Epithelial cell of prostate (primary cell): ENCODE measurements at regions not wholly inside any gene's neighbourhood (a gene's known extent, or its start where the extent isn't known, plus 50 kb on each side); places are given as distances from the start of the nearest gene placed in this dataset.

ENCODE experiments used
- DNase-seq: peaks from one replicate; pipeline ENCODE4 v3.0.0-alpha.2; 2011; ENCODE audit warnings: low read depth, low spot score
- H3K27ac ChIP-seq: fragments of 450-650 bp; 2 replicates; pipeline ENCODE4 v1.5.1; 2017; ENCODE audit warnings: mild to moderate bottlenecking

DNA sequence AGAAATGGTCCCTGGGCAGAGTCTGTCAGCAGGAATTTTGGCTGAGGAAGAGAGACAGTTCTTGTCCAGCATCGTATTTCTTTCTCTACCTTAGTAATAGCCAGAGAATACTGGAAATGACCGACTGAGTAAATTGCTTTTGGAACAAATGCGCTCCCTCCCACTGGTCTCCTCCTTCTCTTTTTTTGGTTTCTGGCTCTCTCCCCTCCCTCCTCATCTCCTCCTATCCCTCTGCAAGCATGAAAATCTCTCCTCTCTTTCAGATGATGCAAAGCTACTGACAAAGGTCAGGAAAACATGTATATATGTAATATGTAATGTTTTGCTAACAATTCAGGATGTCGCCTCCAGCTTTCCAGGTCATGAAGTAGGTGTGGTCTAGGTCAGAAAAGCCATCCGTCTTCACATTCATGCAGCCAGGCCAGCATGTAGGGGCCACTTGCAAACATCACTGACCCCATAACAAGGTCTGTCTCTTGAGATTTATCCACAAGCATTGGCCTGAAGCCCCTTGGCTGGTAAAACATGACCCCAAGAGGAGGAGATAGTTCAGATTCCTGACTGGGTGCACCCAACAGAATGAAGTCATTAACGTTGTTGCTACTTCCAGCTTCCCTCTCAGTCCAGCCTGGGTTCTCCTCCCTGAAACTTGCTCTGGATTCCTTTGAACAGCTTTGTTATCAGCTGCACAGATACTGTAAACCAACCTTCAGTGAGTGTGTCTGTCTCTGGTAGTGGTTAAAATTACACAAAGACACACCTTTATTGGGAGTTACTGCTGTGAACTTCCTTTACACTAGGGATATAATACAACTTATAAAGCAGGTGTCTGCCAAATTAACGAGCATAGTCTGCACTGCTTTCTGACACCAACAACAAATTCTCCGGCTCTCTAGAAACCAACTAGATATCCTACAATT is 864.4 kb upstream of the KLHL29 start:
- H3K27ac ChIP-seq: no peak overlapping the region
- DNase-seq: no peak

GRCh38 chr2:22521620-22522019 is 863.4 kb upstream of the KLHL29 start:
- no peak for DNase-seq
- no peak overlapping the region for H3K27ac ChIP-seq

- no peak overlapping the region for H3K27ac ChIP-seq
- no peak for DNase-seq
Measured at GRCh38 chr2:22525681-22526080, 859.3 kb upstream of the KLHL29 start.

- H3K27ac ChIP-seq: no peak overlapping the region
- DNase-seq: no peak
Measured at GRCh38 chr2:22530131-22530530, 854.8 kb upstream of the KLHL29 start.

GRCh38 chr2:22536133-22536532 is 848.8 kb upstream of the KLHL29 start:
- DNase-seq: peak; percentile 54
- H3K27ac ChIP-seq: peak overlapping the region; percentile 11

GRCh38 chr2:22554453-22554852 is 830.5 kb upstream of the KLHL29 start:
- H3K27ac ChIP-seq: no peak overlapping the region
- no peak for DNase-seq

- no peak for DNase-seq
- no peak overlapping the region for H3K27ac ChIP-seq
Measured at GRCh38 chr2:22557406-22557805, 827.6 kb upstream of the KLHL29 start.

DNA sequence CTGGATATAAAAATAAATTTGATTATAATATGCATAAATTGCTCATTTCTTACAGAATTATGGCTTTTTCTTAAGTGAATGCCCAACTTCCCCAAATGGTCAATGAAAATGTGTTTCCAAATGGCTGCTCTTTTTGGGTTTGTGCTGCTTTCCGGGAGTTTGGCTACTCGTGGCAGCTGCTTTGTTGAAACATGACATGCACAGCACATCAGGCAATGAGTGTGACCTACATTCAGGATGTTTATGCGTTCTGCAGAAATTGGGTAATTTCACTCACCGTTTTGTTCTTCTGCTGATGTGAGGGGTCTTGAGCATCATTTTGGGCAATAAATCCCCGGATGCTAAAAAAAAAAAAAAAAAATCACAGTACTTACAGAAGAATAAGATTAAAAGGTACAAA is 825.0 kb upstream of the KLHL29 start:
- no peak overlapping the region for H3K27ac ChIP-seq
- DNase-seq: no peak

GRCh38 chr2:22579341-22579740 is 805.6 kb upstream of the KLHL29 start:
- no peak for DNase-seq
- H3K27ac ChIP-seq: no peak overlapping the region

- no peak for DNase-seq
- H3K27ac ChIP-seq: no peak overlapping the region
Measured at GRCh38 chr2:22582107-22582506, 802.9 kb upstream of the KLHL29 start.

GRCh38 chr2:22596306-22596705 is 788.7 kb upstream of the KLHL29 start:
- no peak overlapping the region for H3K27ac ChIP-seq
- no peak for DNase-seq

GRCh38 chr2:22600156-22600555 is 784.8 kb upstream of the KLHL29 start:
- no peak for DNase-seq
- no peak overlapping the region for H3K27ac ChIP-seq

GRCh38 chr2:22600999-22601398 is 784.0 kb upstream of the KLHL29 start:
- no peak for DNase-seq

DNA sequence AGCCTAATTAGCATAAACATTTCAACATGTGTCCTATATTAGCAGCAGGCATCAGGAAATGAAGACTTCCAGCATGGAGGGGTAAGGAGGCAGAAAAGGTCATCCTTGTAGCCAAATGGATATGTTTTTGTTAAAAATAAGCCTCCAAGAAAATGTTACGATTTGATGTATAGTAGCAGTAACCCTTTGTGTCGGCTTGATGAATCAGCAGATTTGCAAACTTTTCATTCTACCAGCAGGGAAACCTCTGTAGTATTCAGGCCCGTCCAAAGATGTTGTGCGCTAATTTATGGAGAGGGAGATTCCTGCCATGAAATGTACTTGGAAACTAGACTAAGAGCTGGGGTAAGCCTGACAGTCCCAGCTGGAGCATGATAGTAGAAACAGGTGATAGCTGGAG is 780.8 kb upstream of the KLHL29 start:
- DNase-seq: no peak
- no peak overlapping the region for H3K27ac ChIP-seq

More at GRCh38 chr2:22600999-22601398, 784.0 kb upstream of the KLHL29 start:
- H3K27ac ChIP-seq: no peak overlapping the region

GRCh38 chr2:22616031-22616430 is 768.9 kb upstream of the KLHL29 start:
- no peak for DNase-seq
- no peak overlapping the region for H3K27ac ChIP-seq

- no peak for DNase-seq
- H3K27ac ChIP-seq: no peak overlapping the region
Measured at GRCh38 chr2:22623620-22624019, 761.4 kb upstream of the KLHL29 start.

DNA sequence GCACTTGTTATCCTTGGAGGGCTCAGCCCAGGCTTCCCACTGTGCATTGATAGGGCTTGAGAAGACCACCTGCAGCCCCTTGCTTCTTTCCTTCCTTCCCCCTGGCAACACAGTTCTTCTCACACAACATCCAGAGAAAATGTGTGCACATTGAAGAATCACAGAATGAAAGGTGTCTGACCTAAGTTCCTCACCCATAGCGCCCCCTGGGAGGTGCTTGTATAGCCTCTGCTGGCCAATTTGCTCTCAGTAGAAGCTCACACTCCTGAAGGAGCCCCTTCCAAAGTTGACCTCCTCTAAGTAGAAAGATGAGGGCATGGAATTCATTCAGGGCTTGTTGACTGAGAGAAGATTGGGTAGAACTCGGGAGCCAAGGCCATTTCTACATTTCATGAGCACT is 758.4 kb upstream of the KLHL29 start:
- DNase-seq: no peak
- no peak overlapping the region for H3K27ac ChIP-seq

DNA sequence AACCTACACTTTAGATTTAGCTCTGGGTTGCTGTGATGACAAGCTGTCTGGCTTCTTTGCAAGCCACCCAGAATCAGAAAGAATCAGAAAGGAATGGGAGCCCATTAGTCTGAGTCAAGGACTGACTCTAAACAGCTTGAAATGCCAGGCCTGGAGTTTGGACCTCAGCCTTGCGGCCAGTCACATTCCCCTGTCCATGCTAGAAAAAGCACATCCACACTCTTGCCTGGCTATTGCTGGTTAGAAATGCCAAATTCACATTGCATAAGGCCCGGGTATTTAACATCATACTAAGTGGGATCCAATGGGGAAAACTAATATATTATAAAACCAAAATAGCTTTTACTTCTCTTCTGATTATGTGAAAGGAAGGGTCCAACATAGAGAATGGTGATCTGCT is 756.8 kb upstream of the KLHL29 start:
- H3K27ac ChIP-seq: no peak overlapping the region
- DNase-seq: no peak

- no peak overlapping the region for H3K27ac ChIP-seq
- no peak for DNase-seq
Measured at GRCh38 chr2:22628906-22629305, 756.1 kb upstream of the KLHL29 start.

GRCh38 chr2:22634167-22634566 is 750.8 kb upstream of the KLHL29 start:
- H3K27ac ChIP-seq: no peak overlapping the region

GRCh38 chr2:22656426-22656825 is 728.6 kb upstream of the KLHL29 start:
- no peak overlapping the region for H3K27ac ChIP-seq
- no peak for DNase-seq

More at GRCh38 chr2:22634167-22634566, 750.8 kb upstream of the KLHL29 start:
- DNase-seq: no peak

- no peak for DNase-seq
Measured at GRCh38 chr2:22673529-22673928, 711.5 kb upstream of the KLHL29 start.

More at GRCh38 chr2:22673529-22673928, 711.5 kb upstream of the KLHL29 start:
- H3K27ac ChIP-seq: no peak overlapping the region
